HepG2 (cell line): ENCODE measurements at regions not wholly inside any gene's neighbourhood (a gene's known extent, or its start where the extent isn't known, plus 50 kb on each side); places are given as distances from the start of the nearest gene placed in this dataset.

Experiments
- ARID5B ChIP-seq: IDR thresholded peaks from 2 replicates; pipeline ENCODE4 v1.4.0; 2020; ENCODE audit warnings: mild to moderate bottlenecking, missing genetic modification reagents
- EP300 ChIP-seq, 3 experiments: sonication (generic) in 1 of 3; formaldehyde crosslinking in 1 of 3; IDR thresholded peaks; 2 replicates each; pipeline versions ENCODE4 v1.5.1 to v1.6.1; 2011 to 2020; ENCODE audit warnings: low read depth in 2 of 3, low read length in 2 of 3, borderline replicate concordance in 1 of 3, improper control_type of control experiment in 1 of 3, mild to moderate bottlenecking in 1 of 3, missing genetic modification reagents in 1 of 3, moderate library complexity in 1 of 3
- FOSL2 ChIP-seq: sonication (generic); formaldehyde crosslinking; IDR thresholded peaks from 2 replicates; pipeline ENCODE4 v1.4.0; 2020; ENCODE audit warnings: missing genetic modification reagents
- FOXA3 ChIP-seq: IDR thresholded peaks from 2 replicates; pipeline ENCODE4 v1.6.1; 2016; ENCODE audit warnings: missing genetic modification reagents, missing compliant biosample characterization
- HMG20A ChIP-seq: IDR thresholded peaks from 2 replicates; pipeline ENCODE4 v1.6.1; 2016; ENCODE audit warnings: borderline replicate concordance
- HNF4A ChIP-seq: sonication (generic); formaldehyde crosslinking; IDR thresholded peaks from 2 replicates; pipeline ENCODE4 v1.4.0; 2020; ENCODE audit warnings: missing genetic modification reagents
- HOXA5 ChIP-seq: sonication (generic); formaldehyde crosslinking; IDR thresholded peaks from 2 replicates; pipeline ENCODE4 v1.4.0; 2020; ENCODE audit warnings: missing genetic modification reagents
- JUN ChIP-seq: sonication (generic); formaldehyde crosslinking; IDR thresholded peaks from 2 replicates; pipeline ENCODE4 v1.4.0; 2020; ENCODE audit warnings: mild to moderate bottlenecking, missing genetic modification reagents
- MAFF ChIP-seq: IDR thresholded peaks from 2 replicates; pipeline ENCODE4 v1.6.1; 2011; ENCODE audit warnings: low read depth, low read length, improper control_type of control experiment
- NFATC3 ChIP-seq: sonication (generic); formaldehyde crosslinking; IDR thresholded peaks from 2 replicates; pipeline ENCODE4 v1.5.1; 2020; ENCODE audit warnings: mild to moderate bottlenecking, missing genetic modification reagents
- NR2F1 ChIP-seq, 2 experiments: fragments of 450-650 bp in 1 of 2; formaldehyde crosslinking in 1 of 2; IDR thresholded peaks; 2 replicates each; pipeline versions ENCODE4 v1.5.0 to v1.6.1; 2016 to 2020; ENCODE audit warnings: mild to moderate bottlenecking in 1 of 2, missing compliant biosample characterization in 1 of 2, missing genetic modification reagents in 1 of 2, moderate library complexity in 1 of 2
- NR2F6 ChIP-seq, 2 experiments: IDR thresholded peaks; 2 replicates each; pipeline ENCODE4 v1.6.1; 2016; ENCODE audit warnings: antibody characterized with exemption in 1 of 2, mild to moderate bottlenecking in 1 of 2
- PITX1 ChIP-seq: sonication (generic); formaldehyde crosslinking; IDR thresholded peaks from 2 replicates; pipeline ENCODE4 v1.5.1; 2020; ENCODE audit warnings: mild to moderate bottlenecking, missing genetic modification reagents
- PPARG ChIP-seq: conservative IDR thresholded peaks from 2 replicates; pipeline ENCODE4 v1.6.1; 2016; ENCODE audit warnings: missing biosample characterization, missing genetic modification reagents
- RXRB ChIP-seq: IDR thresholded peaks from 2 replicates; pipeline ENCODE4 v1.6.1; 2016; ENCODE audit warnings: borderline replicate concordance, missing genetic modification reagents, missing compliant biosample characterization
- SMARCE1 ChIP-seq: fragments of 450-650 bp; IDR thresholded peaks from 2 replicates; pipeline ENCODE4 v1.6.1; 2017; ENCODE audit warnings: borderline replicate concordance
- TBX3 ChIP-seq: fragments of 450-650 bp; IDR thresholded peaks from 2 replicates; pipeline ENCODE4 v1.6.1; 2017; ENCODE audit warnings: antibody characterized with exemption, mild to moderate bottlenecking, inconsistent platforms, borderline replicate concordance
- TEAD3 ChIP-seq: optimal IDR thresholded peaks from 2 replicates; pipeline ENCODE3; 2016; ENCODE audit warnings: borderline replicate concordance
- THAP11 ChIP-seq: IDR thresholded peaks from 2 replicates; pipeline ENCODE4 v1.6.1; 2016; ENCODE audit warnings: missing biosample characterization, missing genetic modification reagents
- WIZ ChIP-seq: sonication (generic); formaldehyde crosslinking; IDR thresholded peaks from 2 replicates; pipeline ENCODE4 v1.5.1; 2020; ENCODE audit warnings: mild to moderate bottlenecking, missing genetic modification reagents
- ZBTB25 ChIP-seq: IDR thresholded peaks from 2 replicates; pipeline ENCODE4 v1.6.1; 2018; ENCODE audit warnings: missing genetic modification reagents
- ZFP36L1 ChIP-seq: sonication (generic); formaldehyde crosslinking; IDR thresholded peaks from 2 replicates; pipeline ENCODE4 v1.8.0; 2022; ENCODE audit warnings: mild to moderate bottlenecking, missing genetic modification reagents, moderate library complexity
- ZFP41 ChIP-seq: sonication (generic); formaldehyde crosslinking; IDR thresholded peaks from 2 replicates; pipeline ENCODE4 v1.4.0; 2020; ENCODE audit warnings: mild to moderate bottlenecking, missing genetic modification reagents, borderline replicate concordance
- ZSCAN20 ChIP-seq: sonication (generic); formaldehyde crosslinking; IDR thresholded peaks from 2 replicates; pipeline ENCODE4 v1.4.0; 2020; ENCODE audit warnings: missing genetic modification reagents, mild to moderate bottlenecking, borderline replicate concordance
- ZUFSP ChIP-seq: sonication (generic); formaldehyde crosslinking; IDR thresholded peaks from 2 replicates; pipeline ENCODE4 v1.9.0; 2021; ENCODE audit warnings: missing genetic modification reagents, mild to moderate bottlenecking, borderline replicate concordance

- TF ChIP-seq ARID5B (CRISPR knock-in tag) (peak; percentile 66), NR2F1 (CRISPR knock-in tag; IDR thresholded peaks at IDR 0.05) (peak in 1 of 2 experiments; percentile 69; a peak in 1 of 4 replicates), RXRB (CRISPR knock-in tag) (peak; percentile 70; the same call in 1 of the 2 replicates), ZBTB25 (CRISPR knock-in tag) (no peak), HNF4A (CRISPR knock-in tag) (peak; percentile 37; the same call in 1 of the 2 replicates), PITX1 (CRISPR knock-in tag) (no peak), THAP11 (CRISPR knock-in tag) (no peak), TBX3 (peak; percentile 22; the same call in 1 of the 2 replicates), PPARG (peak; percentile 82), FOSL2 (CRISPR knock-in tag) (peak; percentile 79), EP300 (IDR thresholded peaks at IDR 0.05; ENCODE audit: low read depth in 2 of 2, low read length in 2 of 2) (peak in 1 of 2 experiments; percentile 27; a peak in 1 of 4 replicates), EP300 (CRISPR knock-in tag; IDR thresholded peaks at IDR 0.05; ENCODE audit: borderline replicate concordance) (no peak), WIZ (CRISPR knock-in tag) (no peak), JUN (CRISPR knock-in tag) (peak; percentile 69), ZFP41 (CRISPR knock-in tag) (no peak), TEAD3 (CRISPR knock-in tag) (peak; percentile 74), ZUFSP (CRISPR knock-in tag) (no peak), NR2F6 (IDR thresholded peaks at IDR 0.05) (peak; percentile 36; the same call in 1 of the 2 replicates), NR2F6 (CRISPR knock-in tag; IDR thresholded peaks at IDR 0.05) (no peak), HOXA5 (no peak), HMG20A (CRISPR knock-in tag) (peak; percentile 22; the same call in 1 of the 2 replicates), ZSCAN20 (CRISPR knock-in tag) (no peak), FOXA3 (CRISPR knock-in tag) (peak; percentile 48), ZFP36L1 (CRISPR knock-in tag) (0 out of 2 replicates have a peak, but pooled peaks have one; percentile 41), SMARCE1 (peak; percentile 42; the same call in 1 of the 2 replicates), MAFF (peak; percentile 29; the same call in 1 of the 2 replicates), NFATC3 (CRISPR knock-in tag) (no peak)
These were observed 428.7 kb upstream of the ACVR2A start (continued) for GRCh38 chr2:147416099-147416498.
